ENCODE measurements at regions not wholly inside any gene's neighbourhood (a gene's known extent, or its start where the extent isn't known, plus 50 kb on each side); places are given as distances from the start of the nearest gene placed in this dataset.

DNA sequence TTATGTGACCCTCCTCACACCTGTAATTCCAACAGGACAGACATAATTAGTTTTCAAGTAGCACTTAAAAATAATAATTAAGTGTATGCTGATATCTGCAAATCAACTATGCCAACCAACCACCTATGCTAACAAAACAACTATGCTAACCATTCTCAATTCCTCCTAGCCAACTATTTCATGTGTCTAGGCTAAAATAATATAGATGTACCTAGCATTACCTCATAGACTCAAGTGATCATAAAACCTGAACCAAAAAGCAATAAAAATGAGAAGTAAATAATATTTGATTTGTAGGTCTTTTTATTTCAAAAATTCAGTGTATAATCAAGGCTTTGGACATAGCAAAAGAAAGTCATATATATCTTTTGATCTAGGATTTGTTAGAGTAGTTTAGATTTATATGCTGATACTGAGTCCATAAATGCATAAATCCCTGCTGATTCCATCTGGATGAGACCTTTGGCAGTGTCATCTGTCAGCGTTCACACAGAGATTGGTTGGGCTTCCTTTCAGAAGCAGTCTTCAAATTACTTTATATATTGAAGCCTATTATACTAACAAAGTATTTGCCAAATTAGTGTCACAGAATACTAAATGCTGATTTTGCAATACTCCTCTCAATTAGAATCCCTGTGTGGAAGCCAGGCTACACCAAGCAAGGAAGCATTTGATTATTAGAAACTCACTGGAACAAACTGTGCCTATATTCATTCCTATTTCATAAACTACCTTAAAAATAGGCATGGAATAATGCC is 101.4 kb upstream of the PPM1H start:
- Histone ChIP-seq H2AFZ (ENCODE audit: low read depth, low read length) (no peak overlapping the region), H3K9ac (replicated peaks; ENCODE audit: extremely low read depth, insufficient read depth, low read length) (no peak overlapping the region), H3K4me3 (replicated peaks in 1 of 3; ENCODE audit: insufficient read depth in 1 of 3, low read depth in 1 of 3, low read length in 3 of 3) (no peak overlapping the region), H3K27me3 (ENCODE audit: control insufficient read depth in 2 of 2, insufficient read depth in 2 of 2, low read length in 2 of 2) (no peaks in the 10 kb centered on the region), H3K4me1 (ENCODE audit: control insufficient read depth, extremely low read depth, insufficient read depth, low read length) (no peaks in the 10 kb centered on the region), H3K79me2 (ENCODE audit: control insufficient read depth, insufficient read depth, low read length) (no peaks in the 10 kb centered on the region), H4K20me1 (replicated peaks; ENCODE audit: control insufficient read depth, extremely low read depth, insufficient read depth, low read length) (no peaks in the 10 kb centered on the region), H3K27ac (ENCODE audit: insufficient read depth, low read depth, low read length) (no peak overlapping the region), H3K36me3 (ENCODE audit: control insufficient read depth in 2 of 2, extremely low read depth in 1 of 2, insufficient read depth in 2 of 2, low read length in 2 of 2) (no peaks in the 10 kb centered on the region), H3K4me2 (ENCODE audit: insufficient read depth, low read length) (no peak overlapping the region), H3K9me1 (replicated peaks; ENCODE audit: control insufficient read depth, extremely low read depth, insufficient read depth, low read length) (no peaks in the 10 kb centered on the region), H3K9me3 (replicated peaks; ENCODE audit: control insufficient read depth, insufficient read depth, low read length) (no peaks in the 10 kb centered on the region)
- no TSS peak for BruUV-seq (replicated peaks)
- DNase-seq (ENCODE audit: low read depth, low spot score) (no peak), FAIRE-seq (no peak)
- TF ChIP-seq EZH2 (IDR thresholded peaks at IDR 0.05; ENCODE audit: borderline replicate concordance, low read depth, low read length, severe bottlenecking) (no peak), MYC (IDR thresholded peaks at IDR 0.05; ENCODE audit: low read depth, low read length) (no peak)
- POLR2A ChIA-PET = no interaction called here
- CTCF ChIA-PET = interaction anchor here (1.5 kb wide), 1 partner anchor 33 kb away, joined by 5 read pairs; no protein-coding TSS in a partner anchor
- intact Hi-C loops (cut with micrococcal nuclease) = no loop called here
- dilution Hi-C loops (cut with MboI; ENCODE audit: extremely low pct_ligation_motif_present, low sequenced_read_pairs) = no loop called here

DNA sequence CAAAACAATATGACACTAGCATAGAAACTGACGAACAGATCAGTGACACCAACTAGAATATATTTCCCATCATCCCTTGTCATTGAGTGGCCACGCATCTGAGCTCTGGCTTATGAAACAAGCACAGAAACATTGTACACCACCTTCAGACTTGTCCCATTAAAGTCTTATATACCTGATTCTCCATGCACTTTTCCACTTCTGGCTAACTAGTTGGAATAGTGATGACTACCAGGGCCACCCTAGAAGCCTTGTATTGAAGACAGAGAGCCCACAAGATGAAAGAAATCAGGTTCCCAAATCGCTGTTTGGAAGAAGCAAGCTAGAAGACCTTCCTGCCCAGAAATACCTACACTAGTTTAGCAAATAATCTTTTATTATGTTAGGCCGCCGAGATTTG is 99.7 kb upstream of the PPM1H start:
- Histone ChIP-seq H3K9me3 (replicated peaks; ENCODE audit: control insufficient read depth, insufficient read depth, low read length) (no peaks in the 10 kb centered on the region), H3K27ac (ENCODE audit: insufficient read depth, low read depth, low read length) (no peak overlapping the region), H3K36me3 (ENCODE audit: control insufficient read depth in 2 of 2, extremely low read depth in 1 of 2, insufficient read depth in 2 of 2, low read length in 2 of 2) (no peaks in the 10 kb centered on the region), H3K9ac (replicated peaks; ENCODE audit: extremely low read depth, insufficient read depth, low read length) (no peak overlapping the region), H2AFZ (ENCODE audit: low read depth, low read length) (no peak overlapping the region), H3K4me1 (ENCODE audit: control insufficient read depth, extremely low read depth, insufficient read depth, low read length) (no peaks in the 10 kb centered on the region), H3K27me3 (ENCODE audit: control insufficient read depth in 2 of 2, insufficient read depth in 2 of 2, low read length in 2 of 2) (no peaks in the 10 kb centered on the region), H4K20me1 (replicated peaks; ENCODE audit: control insufficient read depth, extremely low read depth, insufficient read depth, low read length) (no peaks in the 10 kb centered on the region), H3K9me1 (replicated peaks; ENCODE audit: control insufficient read depth, extremely low read depth, insufficient read depth, low read length) (no peaks in the 10 kb centered on the region), H3K4me2 (ENCODE audit: insufficient read depth, low read length) (no peak overlapping the region), H3K79me2 (ENCODE audit: control insufficient read depth, insufficient read depth, low read length) (no peaks in the 10 kb centered on the region), H3K4me3 (replicated peaks in 1 of 3; ENCODE audit: insufficient read depth in 1 of 3, low read depth in 1 of 3, low read length in 3 of 3) (no peak overlapping the region)
- no peak for TF ChIP-seq MYC (IDR thresholded peaks at IDR 0.05; ENCODE audit: low read depth, low read length)
- TF ChIP-seq FOS (IDR thresholded peaks at IDR 0.05; ENCODE audit: borderline replicate concordance, insufficient read depth, low read length) = no peak
- TF ChIP-seq GATA2 (IDR thresholded peaks at IDR 0.05; ENCODE audit: insufficient read depth, insufficient read length, low read depth, low read length) = no peak
- no peak for TF ChIP-seq EZH2 (IDR thresholded peaks at IDR 0.05; ENCODE audit: borderline replicate concordance, low read depth, low read length, severe bottlenecking)
- TF ChIP-seq, protein P1, sequence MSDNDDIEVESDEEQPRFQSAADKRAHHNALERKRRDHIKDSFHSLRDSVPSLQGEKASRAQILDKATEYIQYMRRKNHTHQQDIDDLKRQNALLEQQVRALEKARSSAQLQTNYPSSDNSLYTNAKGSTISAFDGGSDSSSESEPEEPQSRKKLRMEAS (IDR thresholded peaks at IDR 0.05; ENCODE audit: insufficient read depth, insufficient read length) = no peak
- TF ChIP-seq JUN (IDR thresholded peaks at IDR 0.05; ENCODE audit: borderline replicate concordance, insufficient read depth, insufficient read length, low read depth) = no peak
- TF ChIP-seq POLR2AphosphoS5 (IDR thresholded peaks at IDR 0.05; ENCODE audit: insufficient read depth, low read depth, low read length) = no peak
- TF ChIP-seq, protein P2, sequence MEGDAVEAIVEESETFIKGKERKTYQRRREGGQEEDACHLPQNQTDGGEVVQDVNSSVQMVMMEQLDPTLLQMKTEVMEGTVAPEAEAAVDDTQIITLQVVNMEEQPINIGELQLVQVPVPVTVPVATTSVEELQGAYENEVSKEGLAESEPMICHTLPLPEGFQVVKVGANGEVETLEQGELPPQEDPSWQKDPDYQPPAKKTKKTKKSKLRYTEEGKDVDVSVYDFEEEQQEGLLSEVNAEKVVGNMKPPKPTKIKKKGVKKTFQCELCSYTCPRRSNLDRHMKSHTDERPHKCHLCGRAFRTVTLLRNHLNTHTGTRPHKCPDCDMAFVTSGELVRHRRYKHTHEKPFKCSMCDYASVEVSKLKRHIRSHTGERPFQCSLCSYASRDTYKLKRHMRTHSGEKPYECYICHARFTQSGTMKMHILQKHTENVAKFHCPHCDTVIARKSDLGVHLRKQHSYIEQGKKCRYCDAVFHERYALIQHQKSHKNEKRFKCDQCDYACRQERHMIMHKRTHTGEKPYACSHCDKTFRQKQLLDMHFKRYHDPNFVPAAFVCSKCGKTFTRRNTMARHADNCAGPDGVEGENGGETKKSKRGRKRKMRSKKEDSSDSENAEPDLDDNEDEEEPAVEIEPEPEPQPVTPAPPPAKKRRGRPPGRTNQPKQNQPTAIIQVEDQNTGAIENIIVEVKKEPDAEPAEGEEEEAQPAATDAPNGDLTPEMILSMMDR (IDR thresholded peaks at IDR 0.05; ENCODE audit: extremely low read depth in 1 of 2, insufficient read depth in 1 of 2, low read depth in 1 of 2, low read length in 2 of 2) = no peak
- no peak for TF ChIP-seq POLR2A (IDR thresholded peaks at IDR 0.05; ENCODE audit: low read depth, low read length)
- dilution Hi-C loops (cut with MboI; ENCODE audit: extremely low pct_ligation_motif_present, low sequenced_read_pairs) (no loop called here), intact Hi-C loops (cut with micrococcal nuclease) (no loop called here)
- POLR2A ChIA-PET = no interaction called here
- CTCF ChIA-PET = interaction anchor here (1.5 kb wide), 1 partner anchor 34 kb away, joined by 5 read pairs; no protein-coding TSS in a partner anchor
- no TSS peak for BruUV-seq (replicated peaks)
- no peak for DNase-seq (ENCODE audit: low read depth, low spot score)
- FAIRE-seq = no peak

All from endothelial cell of umbilical vein (primary cell).